ENCODE measurements at regions not wholly inside any gene's neighbourhood (a gene's known extent, or its start where the extent isn't known, plus 50 kb on each side); places are given as distances from the start of the nearest gene placed in this dataset.
"Not testable (repeated sequence)": the region's sequence is repeated elsewhere in the genome, so short reads cannot be mapped to it uniquely, and the experiment has no call there.

GRCh38 chr16:22675745-22676540 lies 138.0 kb upstream of the HS3ST2 start:
- DNase-seq (ENCODE audit: extremely low read depth, low read depth): no peak

- DNase-seq (ENCODE audit: extremely low read depth, low read depth): no peak
Observed at GRCh38 chr16:22677024-22677830, 136.7 kb upstream of the HS3ST2 start.

- no peak for DNase-seq (ENCODE audit: extremely low read depth, low read depth)
Observed at GRCh38 chr16:22678311-22678710, 135.7 kb upstream of the HS3ST2 start.

GRCh38 chr16:22681554-22682291 lies 132.2 kb upstream of the HS3ST2 start:
- DNase-seq (ENCODE audit: extremely low read depth, low read depth): no peak

- DNase-seq (ENCODE audit: extremely low read depth, low read depth): no peak
Observed at GRCh38 chr16:22683258-22683657, 130.7 kb upstream of the HS3ST2 start.

GRCh38 chr16:22683730-22684573 lies 130.0 kb upstream of the HS3ST2 start:
- no peak for DNase-seq (ENCODE audit: extremely low read depth, low read depth)

- DNase-seq (ENCODE audit: extremely low read depth, low read depth): no peak
Observed at GRCh38 chr16:22684574-22685458, 129.1 kb upstream of the HS3ST2 start.

GRCh38 chr16:22685459-22685830 lies 128.5 kb upstream of the HS3ST2 start:
- DNase-seq (ENCODE audit: extremely low read depth, low read depth): no peak

GRCh38 chr16:22687031-22687530 lies 126.9 kb upstream of the HS3ST2 start:
- DNase-seq (ENCODE audit: extremely low read depth, low read depth): no peak

GRCh38 chr16:22688463-22688862 lies 125.5 kb upstream of the HS3ST2 start:
- DNase-seq (ENCODE audit: extremely low read depth, low read depth): no peak

- DNase-seq (ENCODE audit: extremely low read depth, low read depth): no peak
Observed at GRCh38 chr16:22688930-22689329, 125.0 kb upstream of the HS3ST2 start.

GRCh38 chr16:22691335-22691734 lies 122.6 kb upstream of the HS3ST2 start:
- DNase-seq (ENCODE audit: extremely low read depth, low read depth): no peak

- DNase-seq (ENCODE audit: extremely low read depth, low read depth): no peak
Observed at GRCh38 chr16:22692034-22692433, 121.9 kb upstream of the HS3ST2 start.

GRCh38 chr16:22692916-22693637 lies 120.9 kb upstream of the HS3ST2 start:
- no peak for DNase-seq (ENCODE audit: extremely low read depth, low read depth)

- DNase-seq (ENCODE audit: extremely low read depth, low read depth): no peak
Observed at GRCh38 chr16:22693638-22694340, 120.2 kb upstream of the HS3ST2 start.

GRCh38 chr16:22694887-22695382 lies 119.0 kb upstream of the HS3ST2 start:
- no peak for DNase-seq (ENCODE audit: extremely low read depth, low read depth)

- not testable (repeated sequence) for DNase-seq (ENCODE audit: extremely low read depth, low read depth)
Observed at GRCh38 chr16:22695773-22696172, 118.2 kb upstream of the HS3ST2 start.

GRCh38 chr16:22699356-22699755 lies 114.6 kb upstream of the HS3ST2 start:
- no peak for DNase-seq (ENCODE audit: extremely low read depth, low read depth)

Data from NCI-H460 (cell line).